ENCODE measurements at regions not wholly inside any gene's neighbourhood (a gene's known extent, or its start where the extent isn't known, plus 50 kb on each side); places are given as distances from the start of the nearest gene placed in this dataset.

- Histone ChIP-seq H3K27me3 (ENCODE audit: insufficient read depth) (no peaks in the 10 kb centered on the region), H3K9me2 (ENCODE audit: insufficient read depth) (no peaks in the 10 kb centered on the region; the same call in 1 of the 2 replicates), H3K79me2 (replicated peaks; ENCODE audit: insufficient read depth) (no peaks in the 10 kb centered on the region), H3K4me3 (no peak overlapping the region), H3F3A (replicated peaks; ENCODE audit: low read depth) (no peaks in the 10 kb centered on the region), H3K27ac (ENCODE audit: low read depth) (no peak overlapping the region), H3K4me2 (no peak overlapping the region), H3K4me1 (ENCODE audit: insufficient read depth) (no peaks in the 10 kb centered on the region), H2AFZ (no peak overlapping the region), H3K36me3 (ENCODE audit: insufficient read depth) (no peaks in the 10 kb centered on the region), H4K20me1 (replicated peaks; ENCODE audit: insufficient read depth) (no peaks in the 10 kb centered on the region)
- Mint-ChIP-seq H3K4me3 (no peak overlapping the region), H3K36me3 (ENCODE audit: low read depth) (no peaks in the 10 kb centered on the region), H3K4me1 (no peaks in the 10 kb centered on the region), H3K27me3 (ENCODE audit: insufficient read depth, low read depth, poor library complexity) (no peaks in the 10 kb centered on the region), H3K27ac (no peak overlapping the region), H3K9me3 (no peaks in the 10 kb centered on the region; the same call in 2 of the 3 replicates)
- no peak for DNase-seq (ENCODE audit: low spot score)
- no peak for TF ChIP-seq ZNF462 (CRISPR knock-in tag; IDR thresholded peaks at IDR 0.05)
- no peak for TF ChIP-seq ZNF331 (CRISPR knock-in tag; IDR thresholded peaks at IDR 0.05; ENCODE audit: low read depth)
- TF ChIP-seq STAT1 (IDR thresholded peaks at IDR 0.05; ENCODE audit: unreplicated experiment), result no peak
- no peak for ATAC-seq
Measured at GRCh38 chr21:30943920-30944319, 62.5 kb upstream of the KRTAP11-1 start.

GRCh38 chr21:30943243-30943642 lies 61.9 kb upstream of the KRTAP11-1 start:
- Mint-ChIP-seq H3K36me3 (ENCODE audit: low read depth) (no peaks in the 10 kb centered on the region), H3K4me3 (no peak overlapping the region), H3K27ac (no peak overlapping the region), H3K27me3 (ENCODE audit: insufficient read depth, low read depth, poor library complexity) (no peaks in the 10 kb centered on the region), H3K4me1 (no peaks in the 10 kb centered on the region), H3K9me3 (no peaks in the 10 kb centered on the region; the same call in 2 of the 3 replicates)
- no peak for DNase-seq (ENCODE audit: low spot score)
- no peaks in the 10 kb centered on the region for H3K79me2 ChIP-seq (replicated peaks; ENCODE audit: insufficient read depth)
- H3F3A ChIP-seq (replicated peaks; ENCODE audit: low read depth), result no peaks in the 10 kb centered on the region
- no peak overlapping the region for H3K4me2 ChIP-seq
- H4K20me1 ChIP-seq (replicated peaks; ENCODE audit: insufficient read depth), result no peaks in the 10 kb centered on the region
- H3K27me3 ChIP-seq (ENCODE audit: insufficient read depth), result no peaks in the 10 kb centered on the region
- no peaks in the 10 kb centered on the region; the same call in 1 of the 2 replicates for H3K9me2 ChIP-seq (ENCODE audit: insufficient read depth)
- no peak for ATAC-seq
- no peak overlapping the region for H3K27ac ChIP-seq (ENCODE audit: low read depth)
- H2AFZ ChIP-seq, result no peak overlapping the region
- no peak overlapping the region for H3K4me3 ChIP-seq
- no peaks in the 10 kb centered on the region for H3K36me3 ChIP-seq (ENCODE audit: insufficient read depth)
- H3K4me1 ChIP-seq (ENCODE audit: insufficient read depth), result no peaks in the 10 kb centered on the region
- TF ChIP-seq JUNB (IDR thresholded peaks at IDR 0.05; ENCODE audit: unreplicated experiment), result no peak
- no peak for TF ChIP-seq CTCF (conservative IDR thresholded peaks at IDR 0.05; ENCODE audit: low read depth in 2 of 2)
